ENCODE measurements at regions not wholly inside any gene's neighbourhood (a gene's known extent, or its start where the extent isn't known, plus 50 kb on each side); places are given as distances from the start of the nearest gene placed in this dataset.

DNA sequence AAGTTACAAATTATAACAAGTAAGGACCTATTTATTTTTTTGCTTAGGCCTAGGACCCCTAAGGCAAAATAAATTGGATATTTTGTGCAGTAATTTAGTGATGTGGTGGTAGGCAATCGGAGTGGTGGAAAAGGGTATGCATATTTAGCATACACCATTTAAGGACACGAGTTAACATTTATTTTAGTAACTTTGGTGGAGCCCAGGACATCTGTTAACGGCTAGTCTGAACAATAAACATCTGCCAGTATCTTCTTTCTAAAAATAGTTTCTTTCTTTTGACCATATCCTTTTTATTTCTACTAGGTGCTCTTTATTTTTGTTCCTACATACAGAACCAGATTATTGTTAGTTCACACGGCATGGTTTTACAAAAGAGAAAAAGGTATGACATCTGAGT, 326.3 kb downstream of the CHL1 start:
- TF ChIP-seq POLR2A (IDR thresholded peaks at IDR 0.05; ENCODE audit: extremely low read depth, insufficient read length): no peak
- TF ChIP-seq, protein P1, sequence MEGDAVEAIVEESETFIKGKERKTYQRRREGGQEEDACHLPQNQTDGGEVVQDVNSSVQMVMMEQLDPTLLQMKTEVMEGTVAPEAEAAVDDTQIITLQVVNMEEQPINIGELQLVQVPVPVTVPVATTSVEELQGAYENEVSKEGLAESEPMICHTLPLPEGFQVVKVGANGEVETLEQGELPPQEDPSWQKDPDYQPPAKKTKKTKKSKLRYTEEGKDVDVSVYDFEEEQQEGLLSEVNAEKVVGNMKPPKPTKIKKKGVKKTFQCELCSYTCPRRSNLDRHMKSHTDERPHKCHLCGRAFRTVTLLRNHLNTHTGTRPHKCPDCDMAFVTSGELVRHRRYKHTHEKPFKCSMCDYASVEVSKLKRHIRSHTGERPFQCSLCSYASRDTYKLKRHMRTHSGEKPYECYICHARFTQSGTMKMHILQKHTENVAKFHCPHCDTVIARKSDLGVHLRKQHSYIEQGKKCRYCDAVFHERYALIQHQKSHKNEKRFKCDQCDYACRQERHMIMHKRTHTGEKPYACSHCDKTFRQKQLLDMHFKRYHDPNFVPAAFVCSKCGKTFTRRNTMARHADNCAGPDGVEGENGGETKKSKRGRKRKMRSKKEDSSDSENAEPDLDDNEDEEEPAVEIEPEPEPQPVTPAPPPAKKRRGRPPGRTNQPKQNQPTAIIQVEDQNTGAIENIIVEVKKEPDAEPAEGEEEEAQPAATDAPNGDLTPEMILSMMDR (IDR thresholded peaks at IDR 0.05; ENCODE audit: low read depth, low read length): no peak
- TF ChIP-seq, protein P2, sequence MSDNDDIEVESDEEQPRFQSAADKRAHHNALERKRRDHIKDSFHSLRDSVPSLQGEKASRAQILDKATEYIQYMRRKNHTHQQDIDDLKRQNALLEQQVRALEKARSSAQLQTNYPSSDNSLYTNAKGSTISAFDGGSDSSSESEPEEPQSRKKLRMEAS (IDR thresholded peaks at IDR 0.05; ENCODE audit: low read depth, low read length): no peak
- no peak for TF ChIP-seq MYC (IDR thresholded peaks at IDR 0.05; ENCODE audit: low read depth, low read length)
